Loucy (cell line): ENCODE measurements at regions not wholly inside any gene's neighbourhood (a gene's known extent, or its start where the extent isn't known, plus 50 kb on each side); places are given as distances from the start of the nearest gene placed in this dataset.

Experiments used
- H2AFZ ChIP-seq: fragments of 200-600 bp; sonication (generic); 2 replicates; pipeline ENCODE4 v1.6.0; 2016; ENCODE audit warnings: antibody characterized with exemption, mild to moderate bottlenecking, low read length, moderate library complexity
- H3F3A ChIP-seq: fragments of 200-600 bp; 2 replicates; pipeline ENCODE4 v1.6.0; 2016; ENCODE audit warnings: antibody characterized with exemption, low read depth, mild to moderate bottlenecking
- H3K27me3 ChIP-seq: fragments of 200-600 bp; sonication (generic); 2 replicates; pipeline ENCODE4 v1.6.1; 2014; ENCODE audit warnings: low read length, mild to moderate bottlenecking; ENCODE audit not compliant: insufficient read depth, poor library complexity, severe bottlenecking
- H3K36me3 ChIP-seq: fragments of 200-600 bp; sonication (generic); 2 replicates; pipeline ENCODE4 v1.6.1; 2016; ENCODE audit warnings: low read length; ENCODE audit not compliant: insufficient read depth
- H3K4me1 ChIP-seq: fragments of 200-600 bp; sonication (generic); 2 replicates; pipeline ENCODE4 v1.5.1; 2014; ENCODE audit warnings: low read length, mild to moderate bottlenecking; ENCODE audit not compliant: insufficient read depth, poor library complexity, severe bottlenecking
- H3K4me2 ChIP-seq: fragments of 200-600 bp; sonication (generic); 2 replicates; pipeline ENCODE4 v1.6.0; 2014; ENCODE audit warnings: antibody characterized with exemption, low read length, low read depth, mild to moderate bottlenecking; ENCODE audit not compliant: poor library complexity, severe bottlenecking
- H3K4me3 ChIP-seq: fragments of 200-600 bp; sonication (generic); 2 replicates; pipeline ENCODE4 v1.5.1; 2014; ENCODE audit warnings: low read length, mild to moderate bottlenecking, mixed read lengths; ENCODE audit not compliant: poor library complexity, severe bottlenecking
- H3K79me2 ChIP-seq: fragments of 200-600 bp; sonication (generic); 2 replicates; pipeline ENCODE4 v1.6.1; 2014; ENCODE audit warnings: low read length; ENCODE audit not compliant: insufficient read depth
- H3K9ac ChIP-seq: fragments of 200-600 bp; sonication (generic); 2 replicates; pipeline ENCODE4 v1.6.0; 2014; ENCODE audit warnings: mild to moderate bottlenecking, low read depth, low read length, moderate library complexity; ENCODE audit not compliant: poor library complexity, severe bottlenecking
- H3K9me2 ChIP-seq: fragments of 200-600 bp; sonication (generic); replicated peaks from 2 replicates; pipeline ENCODE4 v1.6.1; 2016; ENCODE audit warnings: low read depth, low read length, mixed read lengths
- H3K9me3 ChIP-seq: fragments of 200-600 bp; sonication (generic); 2 replicates; pipeline ENCODE4 v1.6.1; 2014; ENCODE audit warnings: mild to moderate bottlenecking, antibody characterized with exemption, low read length, low read depth; ENCODE audit not compliant: insufficient read depth
- H4K20me1 ChIP-seq: fragments of 200-600 bp; sonication (generic); 2 replicates; pipeline ENCODE4 v1.6.0; 2014; ENCODE audit warnings: antibody characterized with exemption, low read length, mild to moderate bottlenecking; ENCODE audit not compliant: insufficient read depth, poor library complexity, severe bottlenecking
- CTCF ChIP-seq: fragments of 200-600 bp; sonication (generic); conservative IDR thresholded peaks from 2 replicates; pipeline ENCODE4 v1.5.1; 2014; ENCODE audit warnings: mild to moderate bottlenecking, antibody characterized with exemption, low read length
- EZH2phosphoT487 ChIP-seq: fragments of 200-600 bp; IDR thresholded peaks from 2 replicates; pipeline ENCODE4 v1.6.1; 2018; ENCODE audit warnings: antibody characterized with exemption, mild to moderate bottlenecking, moderate library complexity, borderline replicate concordance

GRCh38 chr2:164436131-164436530, 185.2 kb downstream of the GRB14 start:
- no peaks in the 10 kb centered on the region for H3K9me3 ChIP-seq
- TF ChIP-seq EZH2phosphoT487 (no peak), CTCF (no peak)
- no peaks in the 10 kb centered on the region for H3K27me3 ChIP-seq
- no peak overlapping the region for H3K4me3 ChIP-seq
- no peaks in the 10 kb centered on the region for H3K79me2 ChIP-seq
- no peaks in the 10 kb centered on the region for H3K9me2 ChIP-seq
- H3K4me1 ChIP-seq = peaks cover 12% of the 10 kb centered on the region
- H3K4me2 ChIP-seq = no peak overlapping the region
- no peaks in the 10 kb centered on the region for H3K36me3 ChIP-seq
- peak overlapping the region; percentile 40 for H2AFZ ChIP-seq
- no peak overlapping the region for H3K9ac ChIP-seq
- H3F3A ChIP-seq = no peaks in the 10 kb centered on the region
- H4K20me1 ChIP-seq = no peaks in the 10 kb centered on the region

- no peaks in the 10 kb centered on the region for H3K9me3 ChIP-seq
Observed at GRCh38 chr2:164430166-164430783, 191.0 kb downstream of the GRB14 start.

GRCh38 chr2:164429354-164429753, 191.9 kb downstream of the GRB14 start:
- Histone ChIP-seq H3K36me3 (no peaks in the 10 kb centered on the region), H3K4me2 (no peak overlapping the region), H3K9me3 (no peaks in the 10 kb centered on the region), H3K79me2 (no peaks in the 10 kb centered on the region), H3K4me1 (no peaks in the 10 kb centered on the region), H3K9ac (no peak overlapping the region), H3K27me3 (no peaks in the 10 kb centered on the region), H2AFZ (no peak overlapping the region), H3K9me2 (no peaks in the 10 kb centered on the region), H4K20me1 (no peaks in the 10 kb centered on the region), H3F3A (no peaks in the 10 kb centered on the region), H3K4me3 (no peak overlapping the region)
- no peak for TF ChIP-seq EZH2phosphoT487
- TF ChIP-seq CTCF = no peak

More at GRCh38 chr2:164430166-164430783, 191.0 kb downstream of the GRB14 start:
- H3F3A ChIP-seq = no peaks in the 10 kb centered on the region
- H3K27me3 ChIP-seq = no peaks in the 10 kb centered on the region
- no peaks in the 10 kb centered on the region for H4K20me1 ChIP-seq
- H3K9ac ChIP-seq = no peak overlapping the region
- no peaks in the 10 kb centered on the region for H3K9me2 ChIP-seq
- H2AFZ ChIP-seq = no peak overlapping the region
- TF ChIP-seq CTCF (peak; percentile 83), EZH2phosphoT487 (no peak)
- H3K4me1 ChIP-seq = no peaks in the 10 kb centered on the region
- no peaks in the 10 kb centered on the region for H3K36me3 ChIP-seq
- no peaks in the 10 kb centered on the region for H3K79me2 ChIP-seq
- no peak overlapping the region for H3K4me2 ChIP-seq
- no peak overlapping the region for H3K4me3 ChIP-seq
